Trophoblast cell (in vitro differentiated cells and primary cell): ENCODE measurements at regions not wholly inside any gene's neighbourhood (a gene's known extent, or its start where the extent isn't known, plus 50 kb on each side); places are given as distances from the start of the nearest gene placed in this dataset.

Experiments used
- DNase-seq, 2 donors: peaks; one replicate each; pipeline ENCODE4 v3.0.0-alpha.2; 2016
- H2AFZ ChIP-seq: 2 replicates; pipeline ENCODE4 v1.6.1; 2013; ENCODE audit warnings: low read length, moderate library complexity, mild to moderate bottlenecking; ENCODE audit not compliant: insufficient read depth, poor library complexity
- H2AK5ac ChIP-seq: 2 replicates; pipeline ENCODE4 v1.6.1; 2013; ENCODE audit warnings: mild to moderate bottlenecking, low read length
- H2BK120ac ChIP-seq: 2 replicates; pipeline ENCODE4 v1.6.1; 2013; ENCODE audit warnings: low read length, mild to moderate bottlenecking, moderate library complexity; ENCODE audit not compliant: insufficient read depth, poor library complexity
- H2BK12ac ChIP-seq: 2 replicates; pipeline ENCODE4 v1.6.1; 2013; ENCODE audit warnings: mild to moderate bottlenecking, low read length, moderate library complexity
- H2BK5ac ChIP-seq: 2 replicates; pipeline ENCODE4 v1.6.1; 2013; ENCODE audit warnings: low read length, low read depth, moderate library complexity, mild to moderate bottlenecking; ENCODE audit not compliant: poor library complexity
- H3K14ac ChIP-seq: 2 replicates; pipeline ENCODE4 v1.6.1; 2013; ENCODE audit warnings: mild to moderate bottlenecking, low read length
- H3K18ac ChIP-seq: 2 replicates; pipeline ENCODE4 v1.6.1; 2013; ENCODE audit warnings: mild to moderate bottlenecking, low read length
- H3K23ac ChIP-seq: 2 replicates; pipeline ENCODE4 v1.6.1; 2013; ENCODE audit warnings: low read length
- H3K27ac ChIP-seq: 2 replicates; pipeline ENCODE4 v1.5.1; 2013; ENCODE audit warnings: low read depth, mild to moderate bottlenecking, inconsistent platforms, low read length, moderate library complexity
- H3K27me3 ChIP-seq: 2 replicates; pipeline ENCODE4 v1.6.1; 2013; ENCODE audit warnings: inconsistent platforms, mild to moderate bottlenecking, low read length, moderate library complexity; ENCODE audit not compliant: insufficient read depth
- H3K36me3 ChIP-seq, 2 experiments: 1 replicate in 1 of 2; 2 replicates in 1 of 2; pipeline ENCODE4 v1.6.1; 2013; ENCODE audit warnings: low read length in 2 of 2, mild to moderate bottlenecking in 2 of 2, moderate library complexity in 1 of 2; ENCODE audit not compliant: insufficient read depth in 2 of 2, control insufficient read depth in 1 of 2
- H3K4ac ChIP-seq: 2 replicates; pipeline ENCODE4 v1.6.1; 2013; ENCODE audit warnings: low read depth, mild to moderate bottlenecking, low read length, moderate library complexity
- H3K4me1 ChIP-seq, 2 experiments: 1 replicate in 1 of 2; 2 replicates in 1 of 2; pipeline ENCODE4 v1.6.1; 2013; ENCODE audit warnings: low read length in 2 of 2, mild to moderate bottlenecking in 2 of 2, moderate library complexity in 1 of 2; ENCODE audit not compliant: insufficient read depth in 2 of 2, control insufficient read depth in 1 of 2
- H3K4me2 ChIP-seq: 2 replicates; pipeline ENCODE4 v1.6.1; 2013; ENCODE audit warnings: inconsistent platforms, mild to moderate bottlenecking, low read length, moderate library complexity
- H3K4me3 ChIP-seq: 2 replicates; pipeline ENCODE4 v1.5.1; 2013; ENCODE audit warnings: mild to moderate bottlenecking, low read depth, low read length, inconsistent platforms
- H3K79me1 ChIP-seq: one replicate; pipeline ENCODE4 v1.6.1; 2013; ENCODE audit warnings: low read length
- H3K79me2 ChIP-seq: 2 replicates; pipeline ENCODE4 v1.6.1; 2013; ENCODE audit warnings: low read length, mild to moderate bottlenecking; ENCODE audit not compliant: control insufficient read depth, insufficient read depth, poor library complexity
- H3K9ac ChIP-seq: 2 replicates; pipeline ENCODE4 v1.6.1; 2013; ENCODE audit warnings: mild to moderate bottlenecking, low read length
- H3K9me3 ChIP-seq: 2 replicates; pipeline ENCODE4 v1.6.1; 2013; ENCODE audit warnings: low read depth, mild to moderate bottlenecking, control low read depth, inconsistent platforms, low read length; ENCODE audit not compliant: insufficient read depth
- H4K12ac ChIP-seq: 2 replicates; pipeline ENCODE4 v1.6.1; 2013; ENCODE audit warnings: low read depth, mild to moderate bottlenecking, low read length, moderate library complexity
- H4K8ac ChIP-seq: 2 replicates; pipeline ENCODE4 v1.6.1; 2013; ENCODE audit warnings: low read depth, mild to moderate bottlenecking, low read length, moderate library complexity
- H4K91ac ChIP-seq: one replicate; pipeline ENCODE4 v1.6.1; 2013; ENCODE audit warnings: low read depth, mild to moderate bottlenecking, low read length, moderate library complexity
- WGBS: extraction: QIAGEN DNeasy Blood & Tissue Kit; methylation state at CpG from one replicate; pipeline ENCODE4 v1.1.7; 2013; ENCODE audit warnings: missing lambda C conversion rate; ENCODE audit not compliant: insufficient read length, insufficient coverage; ENCODE audit errors: extremely low coverage; 5-methylcytosine and 5-hydroxymethylcytosine counted together

DNA sequence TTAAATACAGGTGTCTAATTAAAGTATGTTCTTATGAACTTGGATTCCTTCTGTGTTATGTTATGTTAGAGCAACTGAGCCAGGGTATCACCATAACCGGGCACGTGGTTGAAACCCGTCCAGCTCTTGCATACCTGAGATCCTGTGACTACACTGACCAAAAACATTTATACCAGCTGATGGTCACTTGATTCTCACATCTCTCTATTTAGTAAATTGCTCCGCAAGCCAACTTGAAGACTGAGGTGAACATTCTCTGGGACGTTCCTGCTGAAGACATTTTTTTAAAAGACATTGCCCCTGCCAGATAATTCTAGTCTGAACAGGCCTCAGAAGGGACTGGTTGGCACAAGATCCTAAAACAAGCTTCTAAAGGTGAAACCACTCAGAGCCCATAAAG lies 550.0 kb upstream of the DIPK2B start:
- no CpG with 5 or more reads among the region's 5 CpGs for WGBS
- H4K8ac ChIP-seq: no peak overlapping the region

DNA sequence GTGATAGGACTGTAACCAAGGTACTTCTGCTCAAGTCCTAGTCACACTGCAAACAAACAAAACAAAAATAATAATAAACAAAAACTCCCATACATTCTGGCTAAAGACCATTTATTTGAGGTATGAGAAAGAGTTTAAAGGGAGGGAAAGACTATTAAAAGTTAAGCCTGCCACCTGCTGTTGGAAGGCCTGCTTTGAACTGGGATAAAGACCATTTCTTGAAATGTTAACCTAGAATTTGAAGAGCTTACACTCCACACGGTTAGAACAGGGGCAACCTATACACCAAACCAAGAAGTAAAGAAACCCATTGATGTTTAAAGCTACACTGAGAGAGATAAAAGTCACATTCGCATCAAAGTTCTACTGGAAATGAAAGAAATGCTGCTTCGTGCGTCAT lies 548.7 kb upstream of the DIPK2B start:
- no peak overlapping the region for H3K9ac ChIP-seq
- no peak overlapping the region for H4K8ac ChIP-seq
- H3K4ac ChIP-seq: no peak overlapping the region
- no peak overlapping the region for H2AFZ ChIP-seq
- no peak for DNase-seq
- no peak overlapping the region for H3K23ac ChIP-seq
- H3K14ac ChIP-seq: no peak overlapping the region
- no peak overlapping the region for H4K12ac ChIP-seq
- no peaks in the 10 kb centered on the region for H3K79me2 ChIP-seq
- H3K4me1 ChIP-seq: no peaks in the 10 kb centered on the region
- no peak overlapping the region for H3K27ac ChIP-seq
- H4K91ac ChIP-seq: no peak overlapping the region
- H3K36me3 ChIP-seq: peaks cover 2 to 7% of the 10 kb centered on the region in 2 experiments
- no peak overlapping the region for H3K4me3 ChIP-seq
- H2BK120ac ChIP-seq: no peak overlapping the region
- no peaks in the 10 kb centered on the region for H3K9me3 ChIP-seq
- no peak overlapping the region for H2BK12ac ChIP-seq
- no peak overlapping the region for H2AK5ac ChIP-seq
- no peak overlapping the region for H3K4me2 ChIP-seq
- H3K79me1 ChIP-seq: no peaks in the 10 kb centered on the region
- no peak overlapping the region for H2BK5ac ChIP-seq
- no CpG with 5 or more reads among the region's 4 CpGs for WGBS
- H3K18ac ChIP-seq: no peak overlapping the region
- no peaks in the 10 kb centered on the region for H3K27me3 ChIP-seq

More for the DNA sequence above, 550.0 kb upstream of the DIPK2B start:
- no peak overlapping the region for H2BK120ac ChIP-seq
- no peak overlapping the region for H3K9ac ChIP-seq
- no peak overlapping the region for H3K23ac ChIP-seq
- no peak overlapping the region for H2BK5ac ChIP-seq
- H3K79me2 ChIP-seq: no peaks in the 10 kb centered on the region
- H2BK12ac ChIP-seq: no peak overlapping the region
- no peak overlapping the region for H3K18ac ChIP-seq
- H3K27ac ChIP-seq: no peak overlapping the region
- no peak overlapping the region for H4K12ac ChIP-seq
- no peak overlapping the region for H3K14ac ChIP-seq
- H4K91ac ChIP-seq: no peak overlapping the region
- H2AK5ac ChIP-seq: no peak overlapping the region
- no peak overlapping the region for H3K4me2 ChIP-seq
- peaks cover 0 to 5% of the 10 kb centered on the region in 2 experiments for H3K36me3 ChIP-seq
- no peak overlapping the region for H3K4me3 ChIP-seq
- no peak overlapping the region for H3K4ac ChIP-seq
- DNase-seq: no peak
- H2AFZ ChIP-seq: no peak overlapping the region
- H3K27me3 ChIP-seq: no peaks in the 10 kb centered on the region
- H3K9me3 ChIP-seq: no peaks in the 10 kb centered on the region
- no peaks in the 10 kb centered on the region for H3K4me1 ChIP-seq
- H3K79me1 ChIP-seq: no peaks in the 10 kb centered on the region

DNA sequence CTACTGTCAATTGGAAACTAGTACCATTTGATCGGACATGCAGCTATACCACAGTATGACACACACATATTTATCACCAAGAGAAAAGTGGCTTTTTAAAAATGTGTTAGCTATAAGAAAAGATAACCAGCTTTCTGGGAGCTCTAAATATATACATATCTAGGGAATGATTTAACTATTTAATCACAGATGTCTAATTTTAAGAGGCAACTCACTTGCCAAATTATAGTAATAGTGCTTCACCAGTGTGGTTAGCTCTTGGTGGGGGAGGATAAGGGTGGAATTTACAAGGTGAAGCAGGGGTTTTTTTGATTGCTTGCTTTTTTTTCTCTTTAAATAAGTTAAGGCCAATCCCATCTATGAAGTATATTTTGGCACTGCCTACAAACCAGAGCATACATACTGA lies 547.7 kb upstream of the DIPK2B start:
- no peaks in the 10 kb centered on the region for H3K4me1 ChIP-seq
- H3K9me3 ChIP-seq: no peaks in the 10 kb centered on the region
- H2BK12ac ChIP-seq: no peak overlapping the region
- no peak overlapping the region for H2AK5ac ChIP-seq
- H2BK120ac ChIP-seq: no peak overlapping the region
- no peak overlapping the region for H3K18ac ChIP-seq
- DNase-seq: no peak
- H3K4ac ChIP-seq: no peak overlapping the region
- no peak overlapping the region for H3K14ac ChIP-seq
- no peak overlapping the region for H3K23ac ChIP-seq
- no peaks in the 10 kb centered on the region for H3K79me1 ChIP-seq
- no peaks in the 10 kb centered on the region for H3K79me2 ChIP-seq
- H3K27me3 ChIP-seq: no peaks in the 10 kb centered on the region
- no peak overlapping the region for H2AFZ ChIP-seq
- H3K27ac ChIP-seq: no peak overlapping the region
- no peak overlapping the region for H3K9ac ChIP-seq
- H4K8ac ChIP-seq: no peak overlapping the region
- no peak overlapping the region for H3K4me2 ChIP-seq
- no peak overlapping the region for H4K91ac ChIP-seq
- WGBS: no CpG with 5 or more reads among the region's 1 CpG
- H2BK5ac ChIP-seq: no peak overlapping the region
- H3K4me3 ChIP-seq: no peak overlapping the region
- peaks cover 2 to 7% of the 10 kb centered on the region in 2 experiments for H3K36me3 ChIP-seq
- H4K12ac ChIP-seq: no peak overlapping the region

DNA sequence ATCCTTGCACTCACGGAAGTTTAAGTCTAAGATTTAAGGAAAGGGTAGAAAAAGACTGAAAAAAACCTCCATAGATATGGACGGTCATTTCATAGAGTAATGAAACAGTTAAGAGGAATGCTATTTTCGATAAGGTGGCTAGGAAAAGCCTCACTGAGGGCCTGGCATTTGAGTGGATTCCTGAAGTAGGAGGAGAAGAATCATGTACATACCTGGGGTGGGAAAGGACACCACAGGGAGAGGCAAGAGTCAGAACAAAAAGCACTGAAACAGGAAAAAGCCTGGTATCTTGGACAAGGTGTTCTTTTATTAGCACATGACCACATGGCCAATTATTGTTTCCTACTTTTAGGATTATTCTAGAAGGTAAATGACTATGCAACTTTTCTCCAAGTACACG lies 547.2 kb upstream of the DIPK2B start:
- Histone ChIP-seq H3K23ac (no peak overlapping the region), H3K9ac (no peak overlapping the region), H4K91ac (no peak overlapping the region), H2AFZ (no peak overlapping the region), H2BK120ac (no peak overlapping the region), H3K79me2 (no peaks in the 10 kb centered on the region), H4K8ac (no peak overlapping the region), H2BK5ac (no peak overlapping the region), H3K4me2 (no peak overlapping the region), H3K18ac (no peak overlapping the region), H3K4ac (no peak overlapping the region), H3K9me3 (no peaks in the 10 kb centered on the region), H2AK5ac (no peak overlapping the region), H3K79me1 (no peaks in the 10 kb centered on the region), H4K12ac (no peak overlapping the region), H2BK12ac (no peak overlapping the region), H3K4me3 (no peak overlapping the region), H3K4me1 (no peaks in the 10 kb centered on the region), H3K27ac (no peak overlapping the region), H3K14ac (no peak overlapping the region), H3K27me3 (no peaks in the 10 kb centered on the region), H3K36me3 (peaks cover 4 to 9% of the 10 kb centered on the region in 2 experiments)
- DNase-seq: peak in 1 of 2 donors; percentile 62
- WGBS: no CpG with 5 or more reads among the region's 4 CpGs
